Parathyroid adenoma (tissue), 2 donors: ENCODE measurements at regions not wholly inside any gene's neighbourhood (a gene's known extent, or its start where the extent isn't known, plus 50 kb on each side); places are given as distances from the start of the nearest gene placed in this dataset.

Experiments
- H2AFZ ChIP-seq: fragments of 300-600 bp; sonication (generic); one replicate; pipeline ENCODE4 v1.7.0; 2017; ENCODE audit warnings: antibody characterized with exemption, mild to moderate bottlenecking
- H3K27ac ChIP-seq: fragments of 300-600 bp; sonication (generic); one replicate; pipeline ENCODE4 v1.7.0; 2017
- H3K27me3 ChIP-seq: fragments of 300-600 bp; sonication (generic); one replicate; pipeline ENCODE4 v1.7.0; 2017; ENCODE audit warnings: low read length; ENCODE audit not compliant: control insufficient read depth, insufficient read depth
- H3K36me3 ChIP-seq: fragments of 300-600 bp; sonication (generic); one replicate; pipeline ENCODE4 v1.7.0; 2017; ENCODE audit warnings: low read length; ENCODE audit not compliant: control insufficient read depth, insufficient read depth
- H3K4me1 ChIP-seq: fragments of 300-600 bp; sonication (generic); one replicate; pipeline ENCODE4 v1.7.0; 2017; ENCODE audit warnings: control low read depth
- H3K4me2 ChIP-seq: fragments of 300-600 bp; sonication (generic); one replicate; pipeline ENCODE4 v1.7.0; 2017; ENCODE audit warnings: low read length
- H3K4me3 ChIP-seq: fragments of 300-600 bp; sonication (generic); one replicate; pipeline ENCODE4 v1.7.0; 2017; ENCODE audit warnings: low read depth, low read length
- H3K79me2 ChIP-seq: fragments of 300-600 bp; sonication (generic); one replicate; pipeline ENCODE4 v1.7.0; 2017; ENCODE audit warnings: control low read depth
- H3K9ac ChIP-seq: fragments of 300-600 bp; sonication (generic); one replicate; pipeline ENCODE4 v1.7.0; 2017; ENCODE audit warnings: mild to moderate bottlenecking
- H3K9me3 ChIP-seq: fragments of 300-600 bp; sonication (generic); one replicate; pipeline ENCODE4 v1.7.0; 2017; ENCODE audit warnings: low read length; ENCODE audit not compliant: control insufficient read depth
- CTCF ChIP-seq: fragments of 300-600 bp; sonication (generic); IDR thresholded peaks from one replicate; pipeline ENCODE4 v1.7.0; 2017; ENCODE audit warnings: antibody characterized with exemption, mild to moderate bottlenecking
- donor health status: primary hyperparathyroidism.

GRCh38 chr11:45354976-45355705 is 69.0 kb upstream of the SYT13 start:
- no peak for TF ChIP-seq CTCF
- Histone ChIP-seq H3K4me3 (peak overlapping the region; percentile 83), H3K9ac (no peak overlapping the region), H3K9me3 (no peaks in the 10 kb centered on the region), H3K79me2 (no peaks in the 10 kb centered on the region), H3K27me3 (no peaks in the 10 kb centered on the region), H2AFZ (peak overlapping the region; percentile 71), H3K27ac (peak overlapping the region; percentile 45), H3K36me3 (no peaks in the 10 kb centered on the region), H3K4me1 (no peaks in the 10 kb centered on the region), H3K4me2 (peak overlapping the region; percentile 75)

- H3K4me1 ChIP-seq: no peaks in the 10 kb centered on the region
- no peak overlapping the region for H2AFZ ChIP-seq
- H3K79me2 ChIP-seq: no peaks in the 10 kb centered on the region
- no peak overlapping the region for H3K27ac ChIP-seq
- H3K4me3 ChIP-seq: no peak overlapping the region
- no peak for TF ChIP-seq CTCF
- H3K9me3 ChIP-seq: no peaks in the 10 kb centered on the region
- H3K4me2 ChIP-seq: no peak overlapping the region
- no peaks in the 10 kb centered on the region for H3K27me3 ChIP-seq
- H3K9ac ChIP-seq: no peak overlapping the region
- no peaks in the 10 kb centered on the region for H3K36me3 ChIP-seq
These were observed 62.6 kb upstream of the SYT13 start for GRCh38 chr11:45348729-45349128.

GRCh38 chr11:45347348-45348082 is 61.4 kb upstream of the SYT13 start:
- Histone ChIP-seq H3K9ac (no peak overlapping the region), H3K4me3 (no peak overlapping the region), H3K4me2 (no peak overlapping the region), H3K4me1 (no peaks in the 10 kb centered on the region), H3K27me3 (no peaks in the 10 kb centered on the region), H3K79me2 (no peaks in the 10 kb centered on the region), H3K36me3 (no peaks in the 10 kb centered on the region), H3K27ac (no peak overlapping the region), H2AFZ (no peak overlapping the region), H3K9me3 (no peaks in the 10 kb centered on the region)
- no peak for TF ChIP-seq CTCF

- no peaks in the 10 kb centered on the region for H3K79me2 ChIP-seq
- H3K36me3 ChIP-seq: no peaks in the 10 kb centered on the region
- TF ChIP-seq CTCF: no peak
- no peaks in the 10 kb centered on the region for H3K4me1 ChIP-seq
- H3K27me3 ChIP-seq: no peaks in the 10 kb centered on the region
- H3K4me3 ChIP-seq: no peak overlapping the region
- no peak overlapping the region for H2AFZ ChIP-seq
- no peak overlapping the region for H3K27ac ChIP-seq
- no peak overlapping the region for H3K4me2 ChIP-seq
- no peaks in the 10 kb centered on the region for H3K9me3 ChIP-seq
- H3K9ac ChIP-seq: no peak overlapping the region
These were observed 59.4 kb upstream of the SYT13 start for GRCh38 chr11:45345491-45345890.
